Adrenal gland (tissue), 9 donors: ENCODE measurements at regions not wholly inside any gene's neighbourhood (a gene's known extent, or its start where the extent isn't known, plus 50 kb on each side); places are given as distances from the start of the nearest gene placed in this dataset.
"Not testable (repeated sequence)": the region's sequence is repeated elsewhere in the genome, so short reads cannot be mapped to it uniquely, and the experiment has no call there.

ENCODE experiments used
- DNase-seq, 7 donors: peaks; one replicate each; pipeline ENCODE4 v3.0.0-alpha.2; 2019 to 2020
- H3K27ac ChIP-seq, 5 donors: fragments of 200-600 bp; sonication (generic) in 4 of 5; 1 replicate in 3 of 5; 2 replicates in 2 of 5; pipeline versions ENCODE4 v1.5.1 to v1.8.0; 2016 to 2020; ENCODE audit warnings: mild to moderate bottlenecking in 1 of 5
- H3K27me3 ChIP-seq: fragments of 200-600 bp; 2 replicates; pipeline ENCODE4 v1.8.0; 2021
- H3K36me3 ChIP-seq, 2 donors: fragments of 200-600 bp; replicated peaks in 1 of 2; 1 replicate in 1 of 2; 2 replicates in 1 of 2; pipeline versions ENCODE4 v1.5.1 to v1.8.0; 2018 to 2022
- H3K4me1 ChIP-seq, 2 donors: fragments of 200-600 bp; replicated peaks in 1 of 2; 1 replicate in 1 of 2; 2 replicates in 1 of 2; pipeline versions ENCODE4 v1.5.1 to v1.8.0; 2018 to 2021
- H3K4me3 ChIP-seq, 4 donors: fragments of 200-600 bp; sonication (generic) in 3 of 4; one replicate each; pipeline ENCODE4 v1.5.1; 2016 to 2018
- H3K9me3 ChIP-seq, 3 donors: fragments of 200-600 bp; sonication (generic) in 1 of 3; replicated peaks in 1 of 3; 1 replicate in 2 of 3; 2 replicates in 1 of 3; pipeline versions ENCODE4 v1.5.1 to v1.8.0; 2016 to 2021
- CTCF ChIP-seq, 6 experiments: fragments of 450-650 bp in 4 of 6; fragments of 200-600 bp in 2 of 6; sonication (generic) in 1 of 6; IDR thresholded peaks; 1 replicate in 5 of 6; 2 replicates in 1 of 6; pipeline versions ENCODE4 v1.5.1 to v1.8.0; 2016 to 2021; ENCODE audit warnings: antibody characterized with exemption in 6 of 6, mild to moderate bottlenecking in 2 of 6, moderate library complexity in 1 of 6
- POLR2A ChIP-seq, 2 donors: fragments of 450-650 bp; IDR thresholded peaks; one replicate each; pipeline ENCODE4 v1.6.1; 2017; ENCODE audit warnings: antibody characterized with exemption in 2 of 2, mild to moderate bottlenecking in 2 of 2, moderate library complexity in 1 of 2
- WGBS, 4 donors: extraction: QIAGEN DNeasy Blood & Tissue Kit in 2 of 4; methylation state at CpG; one replicate each; pipeline versions ENCODE4 v1.1.5 to v1.1.7; 2013 to 2017; 5-methylcytosine and 5-hydroxymethylcytosine counted together
- intact Hi-C, 2 donors: fragments of 100-400 bp; cut with DNase I; formaldehyde crosslinking; loops; one replicate each; pipeline versions ENCODE4 v1.14.1 to v1.15.0; 2022 to 2023
- donor health status: healthy with polysubstance abuse.
- donor health status: Bipolar disorder and iron deficiency.
- donor health status: DM: yes; HTN: yes; CAD: no.
- donor health status: DM: no; HTN: no; CAD: no.
- donor health status: DM: no; HTN: no; CAD: no.

- Histone ChIP-seq H3K36me3 (no peaks in the 10 kb centered on the region), H3K27ac (no peak overlapping the region), H3K27me3 (no peaks in the 10 kb centered on the region), H3K4me1 (no peaks in the 10 kb centered on the region), H3K4me3 (no peak overlapping the region), H3K9me3 (no peaks in the 10 kb centered on the region)
- intact Hi-C loops, result no loop called here
- no peak for DNase-seq
- TF ChIP-seq POLR2A (IDR thresholded peaks at IDR 0.05) (no peak), CTCF (IDR thresholded peaks at IDR 0.05) (no peak)
- WGBS, 4 donors, result 77 to 82% (median 78%) methylated on average over 6 of the region's 6 CpGs
Observed at GRCh38 chr10:29228562-29228961, 60.3 kb upstream of the LYZL1 start.

GRCh38 chr10:29229258-29229705, 59.6 kb upstream of the LYZL1 start:
- Histone ChIP-seq H3K27me3 (no peaks in the 10 kb centered on the region), H3K36me3 (no peaks in the 10 kb centered on the region), H3K4me3 (no peak overlapping the region), H3K4me1 (no peaks in the 10 kb centered on the region), H3K27ac (no peak overlapping the region), H3K9me3 (no peaks in the 10 kb centered on the region)
- intact Hi-C loops, result no loop called here
- DNase-seq, result no peak
- no peak for TF ChIP-seq CTCF (IDR thresholded peaks at IDR 0.05)
- no peak for TF ChIP-seq POLR2A (IDR thresholded peaks at IDR 0.05)
- WGBS, 4 donors, result 84 to 87% (median 85%) methylated on average over 12 to 15 of the region's 15 CpGs

- H3K4me3 ChIP-seq, H3K4me1 ChIP-seq, H3K36me3 ChIP-seq, intact Hi-C loops, DNase-seq, H3K27me3 ChIP-seq, H3K27ac ChIP-seq, H3K9me3 ChIP-seq: not testable (repeated sequence)
- WGBS, 4 donors, result 85 to 91% (median 89%) methylated on average over 13 of the region's 13 CpGs
Observed at GRCh38 chr10:29236910-29237309, 52.0 kb upstream of the LYZL1 start.

GRCh38 chr10:29237786-29238185, 51.1 kb upstream of the LYZL1 start:
- no peaks in the 10 kb centered on the region for H3K4me1 ChIP-seq
- H3K9me3 ChIP-seq, result no peaks in the 10 kb centered on the region
- intact Hi-C loops, result no loop called here
- H3K27me3 ChIP-seq, result no peaks in the 10 kb centered on the region
- no peak overlapping the region for H3K4me3 ChIP-seq
- no peaks in the 10 kb centered on the region for H3K36me3 ChIP-seq
- no peak overlapping the region for H3K27ac ChIP-seq
- 59 to 65% (median 62%) methylated on average over 5 of the region's 5 CpGs for WGBS, 4 donors
- DNase-seq, result no peak
- TF ChIP-seq POLR2A (IDR thresholded peaks at IDR 0.05) (no peak), CTCF (IDR thresholded peaks at IDR 0.05) (no peak)

- 69 to 85% (median 77%) methylated on average over 3 of the region's 3 CpGs for WGBS, 4 donors
- H3K9me3 ChIP-seq, result no peaks in the 10 kb centered on the region
- intact Hi-C loops, result no loop called here
- H3K4me1 ChIP-seq, result no peaks in the 10 kb centered on the region
- no peak overlapping the region for H3K27ac ChIP-seq
- no peak overlapping the region for H3K4me3 ChIP-seq
- no peak for DNase-seq
- TF ChIP-seq CTCF (IDR thresholded peaks at IDR 0.05) (no peak), POLR2A (IDR thresholded peaks at IDR 0.05) (no peak)
- H3K36me3 ChIP-seq, result no peaks in the 10 kb centered on the region
- no peaks in the 10 kb centered on the region for H3K27me3 ChIP-seq
Observed at GRCh38 chr10:29238523-29239135, 50.2 kb upstream of the LYZL1 start.
